Left ventricle myocardium inferior (tissue), 1 donor: ENCODE measurements at regions not wholly inside any gene's neighbourhood (a gene's known extent, or its start where the extent isn't known, plus 50 kb on each side); places are given as distances from the start of the nearest gene placed in this dataset.
"Not testable (repeated sequence)": the region's sequence is repeated elsewhere in the genome, so short reads cannot be mapped to it uniquely, and the experiment has no call there.

ENCODE experiments used
- DNase-seq: peaks from one replicate; pipeline ENCODE4 v3.0.0-alpha.2; 2020
- H3K27ac ChIP-seq: fragments of 200-600 bp; replicated peaks from 2 replicates; pipeline ENCODE4 v1.8.0; 2021
- H3K27me3 ChIP-seq: fragments of 200-600 bp; 2 replicates; pipeline ENCODE4 v1.8.0; 2021; ENCODE audit warnings: low read depth
- H3K36me3 ChIP-seq: fragments of 200-600 bp; 2 replicates; pipeline ENCODE4 v1.8.0; 2021
- H3K4me1 ChIP-seq: fragments of 200-600 bp; 2 replicates; pipeline ENCODE4 v1.8.0; 2021
- H3K4me3 ChIP-seq: fragments of 200-600 bp; 2 replicates; pipeline ENCODE4 v1.8.0; 2021; ENCODE audit warnings: mild to moderate bottlenecking, moderate library complexity
- H3K9me3 ChIP-seq: fragments of 200-600 bp; replicated peaks from 2 replicates; pipeline ENCODE4 v1.8.0; 2021
- intact Hi-C: fragments of 100-400 bp; cut with micrococcal nuclease; formaldehyde crosslinking; loops from one replicate; pipeline ENCODE4 v1.11.0; 2022
- TF ChIP-seq, protein P1 (sequence below): fragments of 200-600 bp; IDR thresholded peaks from 2 replicates; pipeline ENCODE4 v1.8.0; 2021; ENCODE audit warnings: antibody characterized with exemption, mild to moderate bottlenecking, borderline replicate concordance
- donor health status: DM: no; HTN: yes; CAD: no; lungs with severe emphysema.

GRCh38 chr10:100645091-100645490 is 100.3 kb upstream of the PAX2 start:
- DNase-seq: no peak
- no peaks in the 10 kb centered on the region for H3K4me1 ChIP-seq
- H3K36me3 ChIP-seq: no peaks in the 10 kb centered on the region
- intact Hi-C loops: no loop called here
- no peak overlapping the region for H3K27ac ChIP-seq
- peaks cover 97% of the 10 kb centered on the region for H3K27me3 ChIP-seq
- TF ChIP-seq, protein P1, sequence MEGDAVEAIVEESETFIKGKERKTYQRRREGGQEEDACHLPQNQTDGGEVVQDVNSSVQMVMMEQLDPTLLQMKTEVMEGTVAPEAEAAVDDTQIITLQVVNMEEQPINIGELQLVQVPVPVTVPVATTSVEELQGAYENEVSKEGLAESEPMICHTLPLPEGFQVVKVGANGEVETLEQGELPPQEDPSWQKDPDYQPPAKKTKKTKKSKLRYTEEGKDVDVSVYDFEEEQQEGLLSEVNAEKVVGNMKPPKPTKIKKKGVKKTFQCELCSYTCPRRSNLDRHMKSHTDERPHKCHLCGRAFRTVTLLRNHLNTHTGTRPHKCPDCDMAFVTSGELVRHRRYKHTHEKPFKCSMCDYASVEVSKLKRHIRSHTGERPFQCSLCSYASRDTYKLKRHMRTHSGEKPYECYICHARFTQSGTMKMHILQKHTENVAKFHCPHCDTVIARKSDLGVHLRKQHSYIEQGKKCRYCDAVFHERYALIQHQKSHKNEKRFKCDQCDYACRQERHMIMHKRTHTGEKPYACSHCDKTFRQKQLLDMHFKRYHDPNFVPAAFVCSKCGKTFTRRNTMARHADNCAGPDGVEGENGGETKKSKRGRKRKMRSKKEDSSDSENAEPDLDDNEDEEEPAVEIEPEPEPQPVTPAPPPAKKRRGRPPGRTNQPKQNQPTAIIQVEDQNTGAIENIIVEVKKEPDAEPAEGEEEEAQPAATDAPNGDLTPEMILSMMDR: no peak
- H3K9me3 ChIP-seq: no peaks in the 10 kb centered on the region
- H3K4me3 ChIP-seq: no peak overlapping the region

DNA sequence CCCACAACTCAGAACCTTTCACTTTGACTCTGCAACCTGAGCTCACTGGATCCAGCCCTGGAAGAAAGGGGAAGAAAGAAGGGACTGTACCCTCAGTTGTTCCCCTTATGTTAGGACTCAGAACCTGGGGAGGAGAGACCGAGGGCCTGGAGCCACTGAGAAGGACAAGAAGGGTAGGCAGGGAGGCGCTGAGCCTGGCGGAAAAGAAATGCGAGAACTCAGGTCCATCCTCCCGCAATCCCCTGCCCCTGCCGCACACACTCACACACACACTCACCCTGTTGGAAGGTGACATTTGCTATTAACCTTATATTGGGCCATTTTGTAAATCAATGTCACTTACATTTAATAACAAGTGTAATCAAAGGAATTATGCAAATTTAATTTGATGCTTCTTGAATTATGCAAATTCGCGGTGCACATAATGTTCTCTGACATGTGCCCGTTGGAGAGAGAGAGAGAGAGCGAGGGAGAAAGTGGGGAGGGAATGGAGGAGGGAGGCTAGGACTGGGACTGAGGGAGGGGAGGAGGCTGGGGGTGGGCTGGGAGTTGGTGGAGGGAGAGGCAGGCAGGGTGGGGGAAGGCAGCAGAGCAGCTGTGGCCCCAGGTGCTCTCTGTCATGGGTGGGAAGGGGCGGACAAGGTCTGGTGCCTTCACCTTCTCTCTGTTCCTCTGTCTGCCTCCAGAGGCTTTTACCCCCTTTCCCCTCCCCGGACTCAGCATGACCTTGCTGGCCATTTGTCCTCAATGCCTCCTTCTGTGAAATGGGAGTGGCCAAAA is 99.6 kb upstream of the PAX2 start:
- H3K9me3 ChIP-seq: no peaks in the 10 kb centered on the region
- H3K36me3 ChIP-seq: no peaks in the 10 kb centered on the region
- TF ChIP-seq, protein P1: no peak
- peaks cover 97% of the 10 kb centered on the region for H3K27me3 ChIP-seq
- DNase-seq: no peak
- no peak overlapping the region for H3K27ac ChIP-seq
- intact Hi-C loops: no loop called here
- no peak overlapping the region for H3K4me3 ChIP-seq
- H3K4me1 ChIP-seq: no peaks in the 10 kb centered on the region

GRCh38 chr10:100647928-100648327 is 97.5 kb upstream of the PAX2 start:
- no peaks in the 10 kb centered on the region for H3K4me1 ChIP-seq
- no peak overlapping the region for H3K4me3 ChIP-seq
- H3K9me3 ChIP-seq: no peaks in the 10 kb centered on the region
- intact Hi-C loops: no loop called here
- TF ChIP-seq, protein P1: no peak
- DNase-seq: no peak
- no peak overlapping the region for H3K27ac ChIP-seq
- H3K27me3 ChIP-seq: peaks cover 87% of the 10 kb centered on the region
- no peaks in the 10 kb centered on the region for H3K36me3 ChIP-seq

DNA sequence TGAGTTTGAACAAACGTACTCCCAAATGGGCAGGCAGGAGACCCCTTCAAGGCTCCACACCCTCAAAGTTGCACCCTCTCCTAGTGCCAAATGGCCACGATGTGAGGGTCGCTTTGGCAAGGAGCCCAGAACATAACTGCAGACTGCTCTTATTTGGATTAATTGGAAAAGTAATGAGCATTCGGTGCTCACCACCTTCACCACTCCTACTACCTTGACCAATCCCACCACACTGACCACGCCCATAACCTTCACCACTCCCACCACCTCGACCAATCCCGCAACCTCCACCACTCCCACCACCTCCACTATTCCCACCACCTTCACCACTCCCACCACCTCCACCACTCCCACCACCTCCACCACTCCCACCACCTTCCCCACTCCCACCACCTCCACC is 94.7 kb upstream of the PAX2 start:
- Histone ChIP-seq H3K27me3 (peaks cover 90% of the 10 kb centered on the region), H3K36me3 (no peaks in the 10 kb centered on the region), H3K9me3 (no peaks in the 10 kb centered on the region), H3K4me1 (peaks cover 18% of the 10 kb centered on the region), H3K4me3 (no peak overlapping the region), H3K27ac (no peak overlapping the region)
- intact Hi-C loops: no loop called here
- no peak for DNase-seq
- TF ChIP-seq, protein P1: no peak

GRCh38 chr10:100651099-100651498 is 94.3 kb upstream of the PAX2 start:
- H3K9me3 ChIP-seq, H3K36me3 ChIP-seq, H3K27ac ChIP-seq, H3K4me3 ChIP-seq, DNase-seq, intact Hi-C loops: not testable (repeated sequence)
- peaks cover 90% of the 10 kb centered on the region for H3K27me3 ChIP-seq
- peaks cover 22% of the 10 kb centered on the region for H3K4me1 ChIP-seq

DNA sequence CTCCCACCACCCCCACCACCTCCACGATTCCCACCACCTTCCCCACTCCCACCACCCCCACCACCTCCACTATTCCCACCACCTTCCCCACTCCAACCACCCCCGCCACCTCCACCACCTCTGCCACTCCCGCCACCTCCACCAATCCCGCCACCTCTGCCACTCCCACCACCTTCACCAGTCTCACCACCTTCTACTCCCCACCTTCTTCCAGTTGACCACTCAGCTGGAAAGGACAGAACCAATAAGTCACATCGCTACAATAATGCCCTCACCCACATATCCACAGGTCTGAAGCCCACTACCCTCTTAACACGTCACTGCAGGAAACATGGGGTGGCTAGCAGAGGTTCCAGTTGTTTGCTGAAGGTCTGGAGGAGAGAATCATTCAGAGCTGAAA is 93.5 kb upstream of the PAX2 start:
- intact Hi-C loops: no loop called here
- peaks cover 90% of the 10 kb centered on the region for H3K27me3 ChIP-seq
- TF ChIP-seq, protein P1: no peak

More for the DNA sequence above, 93.5 kb upstream of the PAX2 start:
- H3K4me1 ChIP-seq: peaks cover 25% of the 10 kb centered on the region
- DNase-seq: no peak
- H3K4me3 ChIP-seq: no peak overlapping the region
- no peaks in the 10 kb centered on the region for H3K36me3 ChIP-seq
- no peak overlapping the region for H3K27ac ChIP-seq
- no peaks in the 10 kb centered on the region for H3K9me3 ChIP-seq
